Ishikawa (cell line): ENCODE measurements at regions not wholly inside any gene's neighbourhood (a gene's known extent, or its start where the extent isn't known, plus 50 kb on each side); places are given as distances from the start of the nearest gene placed in this dataset.

ENCODE experiments used
- CEBPB ChIP-seq: IDR thresholded peaks from 2 replicates; pipeline ENCODE4 v1.6.1; 2012
- EGR1 ChIP-seq: IDR thresholded peaks from 2 replicates; pipeline ENCODE4 v1.6.1; 2012
- TF ChIP-seq, protein P1 (sequence below): IDR thresholded peaks from 2 replicates; pipeline ENCODE4 v1.6.1; 2012
- TF ChIP-seq, protein P2 (sequence below): IDR thresholded peaks from 2 replicates; pipeline ENCODE4 v1.6.1; 2012; ENCODE audit warnings: low read depth, mild to moderate bottlenecking

DNA sequence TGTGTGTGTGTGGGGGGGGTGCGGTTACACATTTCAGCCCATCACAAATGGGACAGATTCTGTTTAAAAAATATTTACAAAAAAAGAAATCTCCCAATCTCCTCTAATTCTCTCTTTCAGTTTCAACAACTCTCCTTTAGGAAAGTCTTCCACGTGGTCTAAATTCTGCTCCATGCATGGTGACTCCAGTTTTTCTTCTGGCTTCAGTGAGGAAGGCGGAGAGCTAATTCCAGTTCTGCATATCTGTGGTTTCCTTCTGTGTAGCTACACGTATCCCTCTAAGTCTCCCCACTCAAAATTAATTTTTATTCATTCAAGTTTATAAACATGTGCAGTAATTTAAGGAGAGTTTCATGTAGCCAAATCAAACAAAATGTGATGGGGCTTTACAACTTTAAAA, 111.6 kb downstream of the SLC4A3 start:
- TF ChIP-seq, protein P1, sequence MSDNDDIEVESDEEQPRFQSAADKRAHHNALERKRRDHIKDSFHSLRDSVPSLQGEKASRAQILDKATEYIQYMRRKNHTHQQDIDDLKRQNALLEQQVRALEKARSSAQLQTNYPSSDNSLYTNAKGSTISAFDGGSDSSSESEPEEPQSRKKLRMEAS = no peak
- TF ChIP-seq, protein P2, sequence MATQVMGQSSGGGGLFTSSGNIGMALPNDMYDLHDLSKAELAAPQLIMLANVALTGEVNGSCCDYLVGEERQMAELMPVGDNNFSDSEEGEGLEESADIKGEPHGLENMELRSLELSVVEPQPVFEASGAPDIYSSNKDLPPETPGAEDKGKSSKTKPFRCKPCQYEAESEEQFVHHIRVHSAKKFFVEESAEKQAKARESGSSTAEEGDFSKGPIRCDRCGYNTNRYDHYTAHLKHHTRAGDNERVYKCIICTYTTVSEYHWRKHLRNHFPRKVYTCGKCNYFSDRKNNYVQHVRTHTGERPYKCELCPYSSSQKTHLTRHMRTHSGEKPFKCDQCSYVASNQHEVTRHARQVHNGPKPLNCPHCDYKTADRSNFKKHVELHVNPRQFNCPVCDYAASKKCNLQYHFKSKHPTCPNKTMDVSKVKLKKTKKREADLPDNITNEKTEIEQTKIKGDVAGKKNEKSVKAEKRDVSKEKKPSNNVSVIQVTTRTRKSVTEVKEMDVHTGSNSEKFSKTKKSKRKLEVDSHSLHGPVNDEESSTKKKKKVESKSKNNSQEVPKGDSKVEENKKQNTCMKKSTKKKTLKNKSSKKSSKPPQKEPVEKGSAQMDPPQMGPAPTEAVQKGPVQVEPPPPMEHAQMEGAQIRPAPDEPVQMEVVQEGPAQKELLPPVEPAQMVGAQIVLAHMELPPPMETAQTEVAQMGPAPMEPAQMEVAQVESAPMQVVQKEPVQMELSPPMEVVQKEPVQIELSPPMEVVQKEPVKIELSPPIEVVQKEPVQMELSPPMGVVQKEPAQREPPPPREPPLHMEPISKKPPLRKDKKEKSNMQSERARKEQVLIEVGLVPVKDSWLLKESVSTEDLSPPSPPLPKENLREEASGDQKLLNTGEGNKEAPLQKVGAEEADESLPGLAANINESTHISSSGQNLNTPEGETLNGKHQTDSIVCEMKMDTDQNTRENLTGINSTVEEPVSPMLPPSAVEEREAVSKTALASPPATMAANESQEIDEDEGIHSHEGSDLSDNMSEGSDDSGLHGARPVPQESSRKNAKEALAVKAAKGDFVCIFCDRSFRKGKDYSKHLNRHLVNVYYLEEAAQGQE = no peak
- TF ChIP-seq CEBPB (no peak), EGR1 (no peak)
